AG04449 (cell line): ENCODE measurements at regions not wholly inside any gene's neighbourhood (a gene's known extent, or its start where the extent isn't known, plus 50 kb on each side); places are given as distances from the start of the nearest gene placed in this dataset.

ENCODE experiments used
- CTCF ChIA-PET: fragments of 350-600 bp; formaldehyde crosslinking; extraction: SDS; loops from one replicate; lab custom pipeline; 2021; ENCODE audit warnings: antibody characterized with exemption; lab: Yijun Ruan, JAX
- POLR2A ChIA-PET: fragments of 400-600, 350-600 bp; formaldehyde crosslinking; extraction: SDS; loops from one replicate; lab custom pipeline; 2020; ENCODE audit warnings: antibody characterized with exemption, inconsistent platforms; lab: Yijun Ruan, JAX
- DNase-seq: peaks from one replicate; pipeline ENCODE4 v3.0.0-alpha.2; 2010; ENCODE audit warnings: low read depth, low spot score
- H3K4me3 ChIP-seq: 2 replicates; pipeline ENCODE4 v1.5.1; 2011; ENCODE audit warnings: low read depth, mild to moderate bottlenecking, control low read depth, low read length
- CTCF ChIP-seq: IDR thresholded peaks from one replicate; pipeline ENCODE4 v1.5.1; 2011; ENCODE audit warnings: mild to moderate bottlenecking, moderate library complexity, low read length, control low read depth, inconsistent platforms; ENCODE audit not compliant: insufficient read depth; ENCODE audit errors: missing control alignments

- ChIA-PET CTCF (no interaction called here), POLR2A (interaction anchor here (0.7 kb wide), 1 partner anchor 114 kb away, joined by 3 read pairs; no protein-coding TSS in a partner anchor)
- no peak overlapping the region for H3K4me3 ChIP-seq
- no peak for TF ChIP-seq CTCF
- DNase-seq = no peak
Observed at GRCh38 chr11:28842716-28843115, 734.5 kb downstream of the METTL15 start.

- POLR2A ChIA-PET = no interaction called here
- DNase-seq = no peak
- no peak overlapping the region for H3K4me3 ChIP-seq
- CTCF ChIA-PET = interaction anchor here (1.2 kb wide), 1 partner anchor 1127 kb away, joined by 3 read pairs; no protein-coding TSS in a partner anchor
- no peak for TF ChIP-seq CTCF
Observed at GRCh38 chr11:28838741-28839140, 730.6 kb downstream of the METTL15 start.

- CTCF ChIA-PET = no interaction called here
- H3K4me3 ChIP-seq = no peak overlapping the region
- no peak for TF ChIP-seq CTCF
- DNase-seq = no peak
- POLR2A ChIA-PET = interaction anchor here (1.1 to 1.8 kb wide), 2 partner anchors 491 to 904 kb away, joined by 3 to 4 read pairs; no protein-coding TSS in a partner anchor
Observed at GRCh38 chr11:28837599-28837998, 729.4 kb downstream of the METTL15 start.

GRCh38 chr11:28836285-28837081, 728.3 kb downstream of the METTL15 start:
- TF ChIP-seq CTCF = no peak
- POLR2A ChIA-PET = interaction anchor here (0.7 to 1.8 kb wide), 7 partner anchors 10 to 1137 kb away, joined by 3 to 6 read pairs (median 4); no protein-coding TSS in a partner anchor
- peak; percentile 99 for DNase-seq
- H3K4me3 ChIP-seq = no peak overlapping the region
- CTCF ChIA-PET = interaction anchor here (0.6 to 1.2 kb wide), 3 partner anchors 322 to 493 kb away, joined by 3 read pairs; no protein-coding TSS in a partner anchor

- CTCF ChIA-PET = interaction anchor here (0.6 kb wide), 1 partner anchor 494 kb away, joined by 3 read pairs; no protein-coding TSS in a partner anchor
- DNase-seq = no peak
- POLR2A ChIA-PET = interaction anchor here (0.7 to 1.8 kb wide), 3 partner anchors 78 to 1136 kb away, joined by 3 to 4 read pairs (median 4); no protein-coding TSS in a partner anchor
- TF ChIP-seq CTCF = no peak
- H3K4me3 ChIP-seq = no peak overlapping the region
Observed at GRCh38 chr11:28835790-28836189, 727.6 kb downstream of the METTL15 start.

- no peak overlapping the region for H3K4me3 ChIP-seq
- no peak for DNase-seq
- CTCF ChIA-PET = no interaction called here
- POLR2A ChIA-PET = interaction anchor here (0.9 to 1.1 kb wide), 3 partner anchors 324 to 1135 kb away, joined by 3 to 4 read pairs (median 4); partner anchors contain the start of gene BDNF
- no peak for TF ChIP-seq CTCF
Observed at GRCh38 chr11:28835317-28835716, 727.1 kb downstream of the METTL15 start.
